PFSK-1 (cell line): ENCODE measurements at regions not wholly inside any gene's neighbourhood (a gene's known extent, or its start where the extent isn't known, plus 50 kb on each side); places are given as distances from the start of the nearest gene placed in this dataset.

ENCODE experiments used
- FOXP2 ChIP-seq: optimal IDR thresholded peaks from 2 replicates; pipeline ENCODE3; 2011; ENCODE audit warnings: borderline replicate concordance, control low read depth, inconsistent platforms; ENCODE audit not compliant: insufficient read depth; ENCODE audit errors: extremely low read length, extremely low read depth
- POLR2AphosphoS5 ChIP-seq: IDR thresholded peaks from 2 replicates; pipeline ENCODE4 v1.6.1; 2012; ENCODE audit warnings: low read depth, mild to moderate bottlenecking, control low read depth, low read length, moderate library complexity
- REST ChIP-seq, 2 experiments: IDR thresholded peaks; 2 replicates each; pipeline versions ENCODE4 v1.6.1 to v1.8.0; 2011 to 2012; ENCODE audit warnings: low read depth in 2 of 2, low read length in 2 of 2, control low read depth in 1 of 2, inconsistent platforms in 1 of 2, mild to moderate bottlenecking in 1 of 2, moderate library complexity in 1 of 2; ENCODE audit not compliant: insufficient read depth in 1 of 2
- SIN3A ChIP-seq: IDR thresholded peaks from 2 replicates; pipeline ENCODE4 v1.6.1; 2012; ENCODE audit warnings: mild to moderate bottlenecking, low read length, moderate library complexity, borderline replicate concordance; ENCODE audit not compliant: insufficient read depth
- TAF1 ChIP-seq: IDR thresholded peaks from 2 replicates; pipeline ENCODE4 v1.6.1; 2012; ENCODE audit warnings: low read length, control low read depth, borderline replicate concordance; ENCODE audit not compliant: insufficient read depth

DNA sequence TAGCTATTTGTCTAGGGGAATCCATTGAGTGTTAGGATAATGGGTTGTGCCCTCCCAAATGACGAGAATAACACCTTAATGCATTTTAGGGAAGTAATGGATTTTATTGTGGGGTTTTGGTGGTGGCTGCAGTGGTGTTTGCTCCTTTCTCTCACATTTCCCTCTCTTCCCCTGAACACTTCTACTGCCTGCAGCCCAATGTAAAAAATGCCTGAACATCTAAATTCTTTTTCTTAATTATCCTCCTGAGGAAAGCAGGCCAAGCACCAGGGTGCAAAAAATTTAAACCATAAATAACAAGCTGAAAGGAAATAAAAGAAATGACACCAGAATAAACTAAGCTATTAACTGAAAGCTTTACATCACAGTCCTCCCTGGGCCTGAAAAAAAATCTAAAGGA, 57.3 kb upstream of the PCDH8 start:
- TF ChIP-seq POLR2AphosphoS5 (no peak), REST (IDR thresholded peaks at IDR 0.05; ENCODE audit: insufficient read depth in 1 of 2, low read depth in 2 of 2, low read length in 2 of 2) (no peak), FOXP2 (no peak), TAF1 (no peak), SIN3A (no peak)

DNA sequence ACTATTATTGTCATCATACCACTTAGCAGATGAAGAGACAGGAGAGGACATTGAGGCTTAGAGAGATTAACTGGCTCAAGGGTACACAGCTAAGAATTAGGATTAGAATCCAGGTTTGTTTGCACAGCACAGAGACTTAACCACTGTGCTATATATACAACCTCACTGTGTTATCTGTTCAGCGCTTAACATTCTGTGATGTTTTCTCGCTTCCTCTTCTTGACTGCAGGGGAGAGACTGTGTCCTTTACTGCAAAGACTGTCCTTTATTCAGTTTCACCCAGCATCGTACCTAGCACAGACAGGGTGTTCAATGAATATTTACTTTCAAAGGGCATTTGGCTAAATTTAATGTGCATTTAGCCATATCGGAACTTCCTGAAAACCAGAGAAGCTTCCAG, 54.9 kb upstream of the PCDH8 start:
- TF ChIP-seq REST (IDR thresholded peaks at IDR 0.05; ENCODE audit: insufficient read depth in 1 of 2, low read depth in 2 of 2, low read length in 2 of 2) (no peak), SIN3A (no peak), TAF1 (no peak), FOXP2 (no peak), POLR2AphosphoS5 (no peak)

DNA sequence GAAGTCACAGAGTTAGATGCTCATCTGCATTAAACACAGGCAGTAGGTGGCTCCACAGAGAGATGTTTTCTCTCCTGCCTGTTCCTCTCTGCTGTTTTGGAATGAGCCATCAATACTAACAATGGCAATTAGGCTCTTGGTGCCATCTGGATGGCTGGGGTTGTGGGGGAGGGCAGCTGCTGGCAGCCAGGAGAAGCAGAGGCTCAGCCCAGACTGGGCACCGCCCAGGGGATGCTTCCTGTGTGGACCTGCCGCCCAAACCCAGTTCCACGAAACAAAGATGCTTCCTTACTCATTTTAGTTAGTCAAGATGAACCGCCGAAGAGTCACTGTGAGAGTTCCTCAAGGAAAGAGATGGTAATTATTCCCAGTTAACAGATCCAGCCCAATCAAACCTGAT, 50.8 kb upstream of the PCDH8 start:
- no peak for TF ChIP-seq TAF1
- no peak for TF ChIP-seq SIN3A
- no peak for TF ChIP-seq POLR2AphosphoS5
- TF ChIP-seq FOXP2: no peak
- TF ChIP-seq REST (IDR thresholded peaks at IDR 0.05; ENCODE audit: insufficient read depth in 1 of 2, low read depth in 2 of 2, low read length in 2 of 2): no peak
